Spleen (tissue), 7 donors: ENCODE measurements at regions not wholly inside any gene's neighbourhood (a gene's known extent, or its start where the extent isn't known, plus 50 kb on each side); places are given as distances from the start of the nearest gene placed in this dataset.

Experiments used
- CTCF ChIP-seq, 11 experiments: fragments of 200-600 bp in 7 of 11; fragments of 450-650 bp in 4 of 11; sonication (generic) in 4 of 11; IDR thresholded peaks in 8 of 11; conservative IDR thresholded peaks in 3 of 11; 1 replicate in 7 of 11; 2 replicates in 4 of 11; pipeline versions ENCODE4 v1.4.0 to v1.8.0; 2016 to 2021; ENCODE audit warnings: antibody characterized with exemption in 11 of 11, inconsistent platforms in 4 of 11, mild to moderate bottlenecking in 1 of 11
- POLR2A ChIP-seq, 3 donors: fragments of 450-650 bp; IDR thresholded peaks; one replicate each; pipeline ENCODE4 v1.5.1; 2017; ENCODE audit warnings: antibody characterized with exemption in 3 of 3, mild to moderate bottlenecking in 1 of 3
- donor health status: DM: no; HTN: no; CAD: no; lungs with moderate emphysema.
- donor health status: DM: no; HTN: no; CAD: no.
- donor health status: DM: no; HTN: no; CAD: no.

- TF ChIP-seq CTCF (IDR thresholded peaks at IDR 0.05 in 8 of 11, conservative IDR thresholded peaks at IDR 0.05 in 3 of 11) (no peak), POLR2A (IDR thresholded peaks at IDR 0.05) (no peak)
These were observed 263.4 kb upstream of the CHD6 start for GRCh38 chr20:41881466-41882046.
